ENCODE measurements at regions not wholly inside any gene's neighbourhood (a gene's known extent, or its start where the extent isn't known, plus 50 kb on each side); places are given as distances from the start of the nearest gene placed in this dataset.

DNA sequence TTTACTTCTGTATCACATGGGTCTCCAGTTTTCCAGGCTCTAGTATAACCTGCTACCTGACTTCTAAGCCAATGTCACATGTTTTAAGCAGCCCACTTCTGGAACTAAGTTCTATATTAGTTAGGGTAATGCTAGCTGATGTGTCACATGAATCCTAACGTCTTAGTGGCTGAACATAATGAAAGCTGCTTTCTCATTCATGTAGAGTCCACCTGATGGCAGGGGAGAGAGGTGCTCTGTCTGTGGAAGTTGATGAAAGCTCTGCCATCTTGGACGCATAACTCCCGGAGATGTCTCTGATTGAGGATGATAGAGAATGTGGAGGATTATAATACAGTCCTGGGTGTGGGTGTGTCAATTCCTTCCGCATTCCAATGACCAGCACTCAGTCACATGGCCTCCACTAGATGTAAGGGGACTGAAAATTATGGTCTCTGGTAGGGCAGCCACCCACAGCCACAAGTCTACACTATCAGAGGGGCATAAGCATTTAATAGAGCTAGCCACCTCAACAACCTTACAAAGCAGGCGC lies 234.4 kb upstream of the CRY1 start:
- Histone ChIP-seq H3K27me3 (ENCODE audit: insufficient read depth, poor library complexity, severe bottlenecking) (no peaks in the 10 kb centered on the region), H3K27ac (replicated peaks) (no peak overlapping the region), H3K4me3 (replicated peaks; ENCODE audit: insufficient read depth, low read length) (no peak overlapping the region)
- no peak for DNase-seq (ENCODE audit: low read depth in 1 of 2, low spot score in 1 of 2)
- TF ChIP-seq SPI1 (IDR thresholded peaks at IDR 0.05; ENCODE audit: borderline replicate concordance, low read depth) (no peak), GABPA (IDR thresholded peaks at IDR 0.05; ENCODE audit: low read depth) (no peak), REST (IDR thresholded peaks at IDR 0.05; ENCODE audit: insufficient replicate concordance, low read depth) (no peak), POLR2AphosphoS5 (IDR thresholded peaks at IDR 0.05; ENCODE audit: low read depth) (no peak)
- TF ChIP-seq, protein P1, sequence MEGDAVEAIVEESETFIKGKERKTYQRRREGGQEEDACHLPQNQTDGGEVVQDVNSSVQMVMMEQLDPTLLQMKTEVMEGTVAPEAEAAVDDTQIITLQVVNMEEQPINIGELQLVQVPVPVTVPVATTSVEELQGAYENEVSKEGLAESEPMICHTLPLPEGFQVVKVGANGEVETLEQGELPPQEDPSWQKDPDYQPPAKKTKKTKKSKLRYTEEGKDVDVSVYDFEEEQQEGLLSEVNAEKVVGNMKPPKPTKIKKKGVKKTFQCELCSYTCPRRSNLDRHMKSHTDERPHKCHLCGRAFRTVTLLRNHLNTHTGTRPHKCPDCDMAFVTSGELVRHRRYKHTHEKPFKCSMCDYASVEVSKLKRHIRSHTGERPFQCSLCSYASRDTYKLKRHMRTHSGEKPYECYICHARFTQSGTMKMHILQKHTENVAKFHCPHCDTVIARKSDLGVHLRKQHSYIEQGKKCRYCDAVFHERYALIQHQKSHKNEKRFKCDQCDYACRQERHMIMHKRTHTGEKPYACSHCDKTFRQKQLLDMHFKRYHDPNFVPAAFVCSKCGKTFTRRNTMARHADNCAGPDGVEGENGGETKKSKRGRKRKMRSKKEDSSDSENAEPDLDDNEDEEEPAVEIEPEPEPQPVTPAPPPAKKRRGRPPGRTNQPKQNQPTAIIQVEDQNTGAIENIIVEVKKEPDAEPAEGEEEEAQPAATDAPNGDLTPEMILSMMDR (IDR thresholded peaks at IDR 0.05; ENCODE audit: insufficient read depth, low read length), result no peak

- H3K4me3 ChIP-seq (replicated peaks; ENCODE audit: insufficient read depth, low read length), result no peak overlapping the region
- no peak overlapping the region for H3K27ac ChIP-seq (replicated peaks)
- H3K27me3 ChIP-seq (ENCODE audit: insufficient read depth, poor library complexity, severe bottlenecking), result no peaks in the 10 kb centered on the region
- TF ChIP-seq REST (IDR thresholded peaks at IDR 0.05; ENCODE audit: insufficient replicate concordance, low read depth), result no peak
- TF ChIP-seq POLR2AphosphoS5 (IDR thresholded peaks at IDR 0.05; ENCODE audit: low read depth), result 0 out of 2 replicates have a peak, but pooled peaks have one; percentile 34
- TF ChIP-seq GABPA (IDR thresholded peaks at IDR 0.05; ENCODE audit: low read depth), result no peak
- TF ChIP-seq, protein P1 (IDR thresholded peaks at IDR 0.05; ENCODE audit: insufficient read depth, low read length), result no peak
- peak; percentile 12; the same call in 1 of the 2 replicates for TF ChIP-seq SPI1 (IDR thresholded peaks at IDR 0.05; ENCODE audit: borderline replicate concordance, low read depth)
- peak in 1 of 2 experiments; percentile 49 for DNase-seq (ENCODE audit: low read depth in 1 of 2, low spot score in 1 of 2)
Observed at GRCh38 chr12:107328442-107329133, 235.2 kb upstream of the CRY1 start.

DNA sequence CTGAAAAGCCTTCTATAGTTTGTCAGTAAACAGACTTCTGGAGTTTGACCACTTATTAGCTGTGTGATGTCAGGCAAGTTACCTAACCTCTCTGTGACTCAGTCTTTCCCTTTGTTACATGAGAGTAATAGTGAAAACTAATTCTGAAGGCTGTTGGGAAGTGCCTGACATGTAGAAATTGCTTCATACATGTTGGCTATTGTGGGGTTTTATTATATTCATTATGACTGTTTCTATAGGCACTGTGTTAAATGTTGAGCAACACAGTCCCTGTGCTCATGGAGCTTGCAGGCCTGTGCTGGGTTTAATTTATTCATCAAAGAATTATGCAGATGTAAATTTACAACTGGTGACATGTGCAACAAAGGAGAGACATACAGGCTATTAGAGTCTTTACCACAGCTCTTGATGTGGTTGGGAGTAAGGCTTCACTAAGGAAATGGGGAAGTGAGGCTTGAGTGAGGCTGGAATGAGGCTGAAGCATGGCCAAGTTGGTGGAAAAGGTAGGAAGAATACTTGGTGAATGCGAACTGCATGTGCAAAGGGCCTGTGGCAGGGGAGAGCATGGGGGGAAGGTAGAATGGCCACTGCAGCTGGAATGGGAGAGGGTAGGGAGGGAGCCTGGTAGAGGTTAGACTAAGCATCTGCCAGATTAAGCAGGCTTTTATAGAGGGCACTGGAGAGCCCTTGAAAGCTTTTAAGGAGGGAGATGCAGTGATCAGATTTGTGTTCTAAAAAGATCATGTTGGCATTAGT lies 236.4 kb upstream of the CRY1 start:
- DNase-seq (ENCODE audit: low read depth in 1 of 2, low spot score in 1 of 2), result peak in 1 of 2 experiments; percentile 52
- TF ChIP-seq SPI1 (IDR thresholded peaks at IDR 0.05; ENCODE audit: borderline replicate concordance, low read depth) (peak; percentile 95), REST (IDR thresholded peaks at IDR 0.05; ENCODE audit: insufficient replicate concordance, low read depth) (no peak)
- H3K27ac ChIP-seq (replicated peaks), result no peak overlapping the region

More for the DNA sequence above, 236.4 kb upstream of the CRY1 start:
- Histone ChIP-seq H3K27me3 (ENCODE audit: insufficient read depth, poor library complexity, severe bottlenecking) (no peaks in the 10 kb centered on the region), H3K4me3 (replicated peaks; ENCODE audit: insufficient read depth, low read length) (no peak overlapping the region)

Data from HL-60 (cell line).